GM12878 (cell line): ENCODE measurements at regions not wholly inside any gene's neighbourhood (a gene's known extent, or its start where the extent isn't known, plus 50 kb on each side); places are given as distances from the start of the nearest gene placed in this dataset.

Experiments used
- ASH2L ChIP-seq: fragments of 300-600, 200-600 bp; sonication (generic); IDR thresholded peaks from 2 replicates; pipeline ENCODE4 v1.6.1; 2017; ENCODE audit warnings: low read depth, mild to moderate bottlenecking, borderline replicate concordance
- BHLHE40 ChIP-seq, 2 experiments: fragments of 450-650 bp in 1 of 2; IDR thresholded peaks; 2 replicates each; pipeline ENCODE4 v1.6.1; 2011 to 2017; ENCODE audit warnings: low read depth in 2 of 2, borderline replicate concordance in 1 of 2, improper control_type of control experiment in 1 of 2, low read length in 1 of 2, mild to moderate bottlenecking in 1 of 2
- EED ChIP-seq: sonication (generic); IDR thresholded peaks from 2 replicates; pipeline ENCODE4 v1.6.1; 2016; ENCODE audit warnings: antibody characterized with exemption, low read depth
- HDGF ChIP-seq: fragments of 450-650 bp; IDR thresholded peaks from 2 replicates; pipeline ENCODE4 v1.6.1; 2016; ENCODE audit warnings: antibody characterized with exemption
- NFYB ChIP-seq: IDR thresholded peaks from 2 replicates; pipeline ENCODE4 v1.6.1; 2011; ENCODE audit warnings: low read depth, mild to moderate bottlenecking, low read length, improper control_type of control experiment, moderate library complexity; ENCODE audit not compliant: insufficient read depth
- PAX8 ChIP-seq: fragments of 450-650 bp; IDR thresholded peaks from 2 replicates; pipeline ENCODE4 v1.6.1; 2017; ENCODE audit warnings: mild to moderate bottlenecking, moderate library complexity
- PML ChIP-seq: IDR thresholded peaks from 2 replicates; pipeline ENCODE4 v1.6.1; 2012; ENCODE audit warnings: low read length, inconsistent platforms
- SMARCA5 ChIP-seq: fragments of 450-650 bp; IDR thresholded peaks from 2 replicates; pipeline ENCODE4 v1.6.1; 2017; ENCODE audit warnings: mild to moderate bottlenecking
- ZNF274 ChIP-seq: IDR thresholded peaks from one replicate; pipeline ENCODE4 v1.8.0; 2011; ENCODE audit not compliant: insufficient read length, insufficient read depth
- TF ChIP-seq, protein P1 (sequence below): IDR thresholded peaks from 2 replicates; pipeline ENCODE4 v1.6.1; 2012; ENCODE audit warnings: mild to moderate bottlenecking, low read depth, low read length
- TF ChIP-seq, protein P2 (sequence below): fragments of 450-650 bp; formaldehyde crosslinking; IDR thresholded peaks from 2 replicates; pipeline ENCODE4 v1.5.0; 2022; ENCODE audit warnings: mild to moderate bottlenecking, missing genetic modification characterization

- no peak for TF ChIP-seq BHLHE40 (IDR thresholded peaks at IDR 0.05; ENCODE audit: borderline replicate concordance in 1 of 2, low read depth in 2 of 2, low read length in 1 of 2)
- no peak for TF ChIP-seq EED
- TF ChIP-seq ZNF274: no peak
- no peak for TF ChIP-seq ASH2L
- TF ChIP-seq SMARCA5: no peak
- no peak for TF ChIP-seq NFYB
- TF ChIP-seq, protein P1, sequence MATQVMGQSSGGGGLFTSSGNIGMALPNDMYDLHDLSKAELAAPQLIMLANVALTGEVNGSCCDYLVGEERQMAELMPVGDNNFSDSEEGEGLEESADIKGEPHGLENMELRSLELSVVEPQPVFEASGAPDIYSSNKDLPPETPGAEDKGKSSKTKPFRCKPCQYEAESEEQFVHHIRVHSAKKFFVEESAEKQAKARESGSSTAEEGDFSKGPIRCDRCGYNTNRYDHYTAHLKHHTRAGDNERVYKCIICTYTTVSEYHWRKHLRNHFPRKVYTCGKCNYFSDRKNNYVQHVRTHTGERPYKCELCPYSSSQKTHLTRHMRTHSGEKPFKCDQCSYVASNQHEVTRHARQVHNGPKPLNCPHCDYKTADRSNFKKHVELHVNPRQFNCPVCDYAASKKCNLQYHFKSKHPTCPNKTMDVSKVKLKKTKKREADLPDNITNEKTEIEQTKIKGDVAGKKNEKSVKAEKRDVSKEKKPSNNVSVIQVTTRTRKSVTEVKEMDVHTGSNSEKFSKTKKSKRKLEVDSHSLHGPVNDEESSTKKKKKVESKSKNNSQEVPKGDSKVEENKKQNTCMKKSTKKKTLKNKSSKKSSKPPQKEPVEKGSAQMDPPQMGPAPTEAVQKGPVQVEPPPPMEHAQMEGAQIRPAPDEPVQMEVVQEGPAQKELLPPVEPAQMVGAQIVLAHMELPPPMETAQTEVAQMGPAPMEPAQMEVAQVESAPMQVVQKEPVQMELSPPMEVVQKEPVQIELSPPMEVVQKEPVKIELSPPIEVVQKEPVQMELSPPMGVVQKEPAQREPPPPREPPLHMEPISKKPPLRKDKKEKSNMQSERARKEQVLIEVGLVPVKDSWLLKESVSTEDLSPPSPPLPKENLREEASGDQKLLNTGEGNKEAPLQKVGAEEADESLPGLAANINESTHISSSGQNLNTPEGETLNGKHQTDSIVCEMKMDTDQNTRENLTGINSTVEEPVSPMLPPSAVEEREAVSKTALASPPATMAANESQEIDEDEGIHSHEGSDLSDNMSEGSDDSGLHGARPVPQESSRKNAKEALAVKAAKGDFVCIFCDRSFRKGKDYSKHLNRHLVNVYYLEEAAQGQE: no peak
- no peak for TF ChIP-seq PML
- TF ChIP-seq, protein P2, sequence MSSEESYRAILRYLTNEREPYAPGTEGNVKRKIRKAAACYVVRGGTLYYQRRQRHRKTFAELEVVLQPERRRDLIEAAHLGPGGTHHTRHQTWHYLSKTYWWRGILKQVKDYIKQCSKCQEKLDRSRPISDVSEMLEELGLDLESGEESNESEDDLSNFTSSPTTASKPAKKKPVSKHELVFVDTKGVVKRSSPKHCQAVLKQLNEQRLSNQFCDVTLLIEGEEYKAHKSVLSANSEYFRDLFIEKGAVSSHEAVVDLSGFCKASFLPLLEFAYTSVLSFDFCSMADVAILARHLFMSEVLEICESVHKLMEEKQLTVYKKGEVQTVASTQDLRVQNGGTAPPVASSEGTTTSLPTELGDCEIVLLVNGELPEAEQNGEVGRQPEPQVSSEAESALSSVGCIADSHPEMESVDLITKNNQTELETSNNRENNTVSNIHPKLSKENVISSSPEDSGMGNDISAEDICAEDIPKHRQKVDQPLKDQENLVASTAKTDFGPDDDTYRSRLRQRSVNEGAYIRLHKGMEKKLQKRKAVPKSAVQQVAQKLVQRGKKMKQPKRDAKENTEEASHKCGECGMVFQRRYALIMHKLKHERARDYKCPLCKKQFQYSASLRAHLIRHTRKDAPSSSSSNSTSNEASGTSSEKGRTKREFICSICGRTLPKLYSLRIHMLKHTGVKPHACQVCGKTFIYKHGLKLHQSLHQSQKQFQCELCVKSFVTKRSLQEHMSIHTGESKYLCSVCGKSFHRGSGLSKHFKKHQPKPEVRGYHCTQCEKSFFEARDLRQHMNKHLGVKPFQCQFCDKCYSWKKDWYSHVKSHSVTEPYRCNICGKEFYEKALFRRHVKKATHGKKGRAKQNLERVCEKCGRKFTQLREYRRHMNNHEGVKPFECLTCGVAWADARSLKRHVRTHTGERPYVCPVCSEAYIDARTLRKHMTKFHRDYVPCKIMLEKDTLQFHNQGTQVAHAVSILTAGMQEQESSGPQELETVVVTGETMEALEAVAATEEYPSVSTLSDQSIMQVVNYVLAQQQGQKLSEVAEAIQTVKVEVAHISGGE (CRISPR knock-in tag): no peak
- no peak for TF ChIP-seq PAX8
- no peak for TF ChIP-seq HDGF
Measured at GRCh38 chr3:117366574-117366973, 657.0 kb downstream of the TUSC7 start (continued).
